Heart left ventricle (tissue), 13 donors: ENCODE measurements at regions not wholly inside any gene's neighbourhood (a gene's known extent, or its start where the extent isn't known, plus 50 kb on each side); places are given as distances from the start of the nearest gene placed in this dataset.

Source experiments
- CTCF ChIP-seq, 12 donors: fragments of 200-600 bp; sonication (generic) in 4 of 12; IDR thresholded peaks; one replicate each; pipeline versions ENCODE4 v1.5.0 to v1.8.0; 2018 to 2022; ENCODE audit warnings: antibody characterized with exemption in 12 of 12, mild to moderate bottlenecking in 5 of 12
- POLR2A ChIP-seq, 2 donors: fragments of 450-650 bp; IDR thresholded peaks; one replicate each; pipeline ENCODE4 v1.6.1; 2017; ENCODE audit warnings: antibody characterized with exemption in 2 of 2, mild to moderate bottlenecking in 2 of 2, moderate library complexity in 2 of 2
- donor health status: ischemic (EF 13 %, LVEDD 7.1; RV severe dilation, severe dysfunction).
- donor health status: DM: no; HTN: yes; CAD: no.
- donor health status: DM: no; HTN: no; CAD: no.
- donor health status: ischemic (EF 25% LVEDD 6.9; RV normal size, moderate dysfunction).
- donor health status: ischemic (EF 25% LVEDD 5.7; RV mildly dilated, moderate dysfunction).
- donor health status: ischemic (EF 35%, LVEDD 5.7; RV mildly dilated, moderate dysfunction).
- donor health status: nonischemic (EF 11% LVEDD 7.7; RV severe dilation, severe dysfunction).
- donor health status: DM: yes; HTN: yes; CAD: no.
- donor health status: PGD.
- donor health status: ischemic (EF 29% LVEDD 5.4; RV normal size, mild dysfunction).
- donor health status: nonischemic (EF 23%, LVEDD 6.1; RV moderate dilation, normal function).

- TF ChIP-seq POLR2A (IDR thresholded peaks at IDR 0.05), result no peak
- no peak for TF ChIP-seq CTCF (IDR thresholded peaks at IDR 0.05)
Measured at GRCh38 chr7:18305866-18306265, 189.7 kb upstream of the HDAC9 start.
